GM21619 (cell line): ENCODE measurements at regions not wholly inside any gene's neighbourhood (a gene's known extent, or its start where the extent isn't known, plus 50 kb on each side); places are given as distances from the start of the nearest gene placed in this dataset.

Experiments used
- ATAC-seq: cut with Tn5 transposase; IDR thresholded peaks from one replicate; pipeline ENCODE4 v1.9.1; 2021; ENCODE audit not compliant: unreplicated experiment

GRCh38 chr13:86714495-86714894, 915.3 kb upstream of the SLITRK6 start:
- ATAC-seq: no peak

GRCh38 chr13:86725105-86725504, 925.9 kb upstream of the SLITRK6 start:
- ATAC-seq: no peak

- ATAC-seq: no peak
Observed at GRCh38 chr13:86729206-86729605, 930.0 kb upstream of the SLITRK6 start.

DNA sequence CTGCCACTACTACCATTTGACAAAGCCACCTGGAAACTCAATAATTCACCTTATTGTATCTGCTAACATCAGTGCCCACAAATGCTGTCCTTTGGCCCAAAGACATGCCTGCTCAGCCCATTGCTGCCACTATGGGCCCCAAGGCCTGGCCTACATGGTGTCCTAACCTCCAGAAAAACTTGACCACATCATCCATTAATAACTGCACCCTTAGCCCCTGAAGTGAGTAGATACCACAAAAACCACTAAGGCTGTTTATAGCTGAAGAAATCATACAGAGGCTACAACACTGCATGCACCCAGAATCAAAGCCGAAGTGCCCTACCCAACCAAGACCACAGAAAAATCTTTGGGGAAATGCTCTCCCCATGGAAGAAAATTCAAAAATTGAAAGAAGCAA, 932.8 kb upstream of the SLITRK6 start:
- ATAC-seq: no peak

GRCh38 chr13:86737334-86737932, 933.7 kb upstream of the SLITRK5 start:
- no peak for ATAC-seq

GRCh38 chr13:86741762-86742285, 929.3 kb upstream of the SLITRK5 start:
- no peak for ATAC-seq

GRCh38 chr13:86757236-86757978, 913.8 kb upstream of the SLITRK5 start:
- no peak for ATAC-seq

- ATAC-seq: no peak
Observed at GRCh38 chr13:86758116-86758515, 913.1 kb upstream of the SLITRK5 start.

- no peak for ATAC-seq
Observed at GRCh38 chr13:86760620-86761019, 910.6 kb upstream of the SLITRK5 start.

GRCh38 chr13:86765462-86765861, 905.7 kb upstream of the SLITRK5 start:
- ATAC-seq: no peak

DNA sequence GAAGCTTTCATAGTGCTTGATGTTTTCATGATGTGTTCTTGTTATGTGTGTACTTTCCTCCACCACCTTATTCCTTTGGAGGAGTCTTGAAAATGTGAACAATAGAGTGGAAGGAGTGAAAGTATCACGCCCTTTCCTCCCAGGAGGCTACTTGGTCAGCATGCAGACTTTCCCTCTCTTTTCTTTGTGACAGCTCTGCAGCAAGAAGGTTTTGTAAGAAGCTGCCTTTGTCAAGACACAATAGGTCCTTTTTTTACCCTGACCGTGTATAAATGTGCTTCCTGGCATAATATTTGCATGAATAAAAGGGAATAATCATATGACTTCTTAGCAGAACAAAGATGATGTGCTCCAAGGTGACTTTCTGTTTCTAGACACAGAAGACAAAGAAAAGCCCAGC, 882.6 kb upstream of the SLITRK5 start:
- ATAC-seq: no peak

GRCh38 chr13:86792153-86792651, 879.0 kb upstream of the SLITRK5 start:
- no peak for ATAC-seq

DNA sequence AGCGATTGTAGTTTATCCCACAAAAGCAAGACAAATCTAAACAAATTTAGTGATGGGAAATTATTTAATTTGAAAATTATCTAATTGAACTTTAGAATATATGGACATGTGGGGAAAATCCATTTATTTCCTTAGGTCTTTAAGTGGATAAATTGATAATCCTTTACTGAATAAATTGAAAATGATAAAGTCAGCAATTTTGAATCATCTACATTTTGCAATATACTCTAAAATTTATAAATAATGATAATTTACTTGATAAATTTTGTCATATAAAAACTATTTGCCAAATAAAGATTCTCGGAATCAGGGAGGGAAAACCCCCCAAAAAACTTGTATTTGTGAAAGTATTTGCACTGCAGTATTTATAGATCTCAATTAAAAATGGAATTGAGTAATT, 875.3 kb upstream of the SLITRK5 start:
- ATAC-seq: no peak

GRCh38 chr13:86810361-86810760, 860.8 kb upstream of the SLITRK5 start:
- ATAC-seq: no peak

- ATAC-seq: no peak
Observed at GRCh38 chr13:86813198-86813597, 858.0 kb upstream of the SLITRK5 start.

- ATAC-seq: no peak
Observed at GRCh38 chr13:86825410-86825809, 845.8 kb upstream of the SLITRK5 start.

DNA sequence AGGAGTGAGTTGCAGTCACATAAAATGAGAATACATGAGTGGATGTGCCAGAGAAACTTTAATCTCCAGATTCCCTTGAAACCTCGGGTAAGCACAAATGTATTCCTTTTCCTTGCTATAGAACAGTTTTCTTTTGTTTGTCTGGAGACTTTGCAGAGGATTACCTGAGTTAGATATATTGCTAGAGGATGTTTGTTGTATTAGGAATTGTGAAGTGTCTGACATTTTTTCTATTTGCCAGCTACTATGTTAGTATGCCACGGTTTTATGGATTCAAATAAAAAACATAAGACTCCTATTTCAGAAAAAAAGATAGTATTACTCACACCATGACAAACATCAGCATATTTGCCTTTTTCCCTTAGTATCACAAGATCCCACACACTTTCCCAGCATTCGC, 844.9 kb upstream of the SLITRK5 start:
- no peak for ATAC-seq

- no peak for ATAC-seq
Observed at GRCh38 chr13:86830046-86830445, 841.1 kb upstream of the SLITRK5 start.

GRCh38 chr13:86831084-86831483, 840.1 kb upstream of the SLITRK5 start:
- no peak for ATAC-seq

GRCh38 chr13:86838411-86839120, 832.6 kb upstream of the SLITRK5 start:
- no peak for ATAC-seq

- no peak for ATAC-seq
Observed at GRCh38 chr13:86839221-86839620, 832.0 kb upstream of the SLITRK5 start.
